Mammary epithelial cell (primary cell): ENCODE measurements at regions not wholly inside any gene's neighbourhood (a gene's known extent, or its start where the extent isn't known, plus 50 kb on each side); places are given as distances from the start of the nearest gene placed in this dataset.

Experiments
- EZH2 ChIP-seq: IDR thresholded peaks from 2 replicates; pipeline ENCODE4 v1.6.1; 2012; ENCODE audit warnings: low read length, inconsistent platforms, borderline replicate concordance
- TF ChIP-seq, protein P1 (sequence below), 2 donors: IDR thresholded peaks in 1 of 2; conservative IDR thresholded peaks in 1 of 2; 2 replicates each; pipeline ENCODE4 v1.5.1; 2011 to 2012; ENCODE audit warnings: inconsistent platforms in 2 of 2, low read length in 2 of 2, mild to moderate bottlenecking in 2 of 2, control low read depth in 1 of 2, low read depth in 1 of 2; ENCODE audit not compliant: insufficient read depth in 1 of 2; ENCODE audit errors: extremely low read depth in 1 of 2

DNA sequence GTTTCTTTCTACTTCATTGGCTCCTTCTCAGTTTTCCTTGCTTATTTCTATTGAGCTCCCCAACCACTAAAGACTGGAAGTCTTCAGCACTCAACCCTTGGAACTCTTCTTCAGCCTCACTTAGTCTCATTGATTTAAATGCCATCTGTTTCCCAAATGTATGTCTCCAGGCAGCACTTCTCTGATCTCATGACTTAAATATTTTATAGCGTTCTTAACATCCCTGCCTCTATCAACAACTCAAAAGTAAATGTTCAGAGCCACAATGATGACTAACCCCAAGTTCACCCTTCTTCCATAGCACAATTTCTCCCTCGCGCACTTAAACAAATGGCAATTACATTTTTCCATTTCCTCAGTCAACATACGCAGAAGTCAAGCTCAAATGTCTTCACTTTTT, 1393.3 kb downstream of the ARAP2 start:
- TF ChIP-seq, protein P1, sequence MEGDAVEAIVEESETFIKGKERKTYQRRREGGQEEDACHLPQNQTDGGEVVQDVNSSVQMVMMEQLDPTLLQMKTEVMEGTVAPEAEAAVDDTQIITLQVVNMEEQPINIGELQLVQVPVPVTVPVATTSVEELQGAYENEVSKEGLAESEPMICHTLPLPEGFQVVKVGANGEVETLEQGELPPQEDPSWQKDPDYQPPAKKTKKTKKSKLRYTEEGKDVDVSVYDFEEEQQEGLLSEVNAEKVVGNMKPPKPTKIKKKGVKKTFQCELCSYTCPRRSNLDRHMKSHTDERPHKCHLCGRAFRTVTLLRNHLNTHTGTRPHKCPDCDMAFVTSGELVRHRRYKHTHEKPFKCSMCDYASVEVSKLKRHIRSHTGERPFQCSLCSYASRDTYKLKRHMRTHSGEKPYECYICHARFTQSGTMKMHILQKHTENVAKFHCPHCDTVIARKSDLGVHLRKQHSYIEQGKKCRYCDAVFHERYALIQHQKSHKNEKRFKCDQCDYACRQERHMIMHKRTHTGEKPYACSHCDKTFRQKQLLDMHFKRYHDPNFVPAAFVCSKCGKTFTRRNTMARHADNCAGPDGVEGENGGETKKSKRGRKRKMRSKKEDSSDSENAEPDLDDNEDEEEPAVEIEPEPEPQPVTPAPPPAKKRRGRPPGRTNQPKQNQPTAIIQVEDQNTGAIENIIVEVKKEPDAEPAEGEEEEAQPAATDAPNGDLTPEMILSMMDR (conservative IDR thresholded peaks at IDR 0.05 in 1 of 2, IDR thresholded peaks at IDR 0.05 in 1 of 2; ENCODE audit: extremely low read depth in 1 of 2, insufficient read depth in 1 of 2, low read depth in 1 of 2, low read length in 2 of 2), result no peak
- TF ChIP-seq EZH2, result no peak
